ENCODE measurements at regions not wholly inside any gene's neighbourhood (a gene's known extent, or its start where the extent isn't known, plus 50 kb on each side); places are given as distances from the start of the nearest gene placed in this dataset.

- H3K4me1 ChIP-seq (ENCODE audit: control insufficient read depth in 2 of 2, insufficient read depth in 2 of 2, low read length in 1 of 2): peaks cover 0 to 3% of the 10 kb centered on the region in 2 donors
- no peak overlapping the region for H3K27ac ChIP-seq (ENCODE audit: low read depth in 2 of 2, low read length in 1 of 2)
- H3K9me3 ChIP-seq (ENCODE audit: control insufficient read depth in 2 of 2, insufficient read depth in 1 of 2, low read depth in 1 of 2, low read length in 1 of 2): no peaks in the 10 kb centered on the region
- no peak overlapping the region for H3K4me3 ChIP-seq (ENCODE audit: low read depth in 1 of 2, low read length in 2 of 2)
- H3K27me3 ChIP-seq (ENCODE audit: control insufficient read depth in 1 of 2, insufficient read depth in 2 of 2, low read length in 2 of 2): no peaks in the 10 kb centered on the region
- 80 to 93% methylated on average over 6 of the region's 6 CpGs for WGBS, 2 donors
- no peaks in the 10 kb centered on the region for H3K36me3 ChIP-seq (ENCODE audit: control insufficient read depth in 2 of 2, insufficient read depth in 2 of 2, low read length in 1 of 2)
Observed at GRCh38 chr9:679462-679861, 162.0 kb upstream of the DMRT1 start.

- WGBS, 2 donors: 49 to 64% methylated on average over 5 of the region's 5 CpGs
- no peaks in the 10 kb centered on the region for H3K27me3 ChIP-seq (ENCODE audit: control insufficient read depth in 1 of 2, insufficient read depth in 2 of 2, low read length in 2 of 2)
- no peaks in the 10 kb centered on the region for H3K9me3 ChIP-seq (ENCODE audit: control insufficient read depth in 2 of 2, insufficient read depth in 1 of 2, low read depth in 1 of 2, low read length in 1 of 2)
- peaks cover 0 to 3% of the 10 kb centered on the region in 2 donors for H3K4me1 ChIP-seq (ENCODE audit: control insufficient read depth in 2 of 2, insufficient read depth in 2 of 2, low read length in 1 of 2)
- no peaks in the 10 kb centered on the region for H3K36me3 ChIP-seq (ENCODE audit: control insufficient read depth in 2 of 2, insufficient read depth in 2 of 2, low read length in 1 of 2)
- no peak overlapping the region for H3K4me3 ChIP-seq (ENCODE audit: low read depth in 1 of 2, low read length in 2 of 2)
- H3K27ac ChIP-seq (ENCODE audit: low read depth in 2 of 2, low read length in 1 of 2): peak overlapping the region; percentile 55 to 73
Observed at GRCh38 chr9:680106-680505, 161.4 kb upstream of the DMRT1 start.

GRCh38 chr9:682633-683508 is 158.6 kb upstream of the DMRT1 start:
- H3K36me3 ChIP-seq (ENCODE audit: control insufficient read depth in 2 of 2, insufficient read depth in 2 of 2, low read length in 1 of 2): no peaks in the 10 kb centered on the region
- H3K27ac ChIP-seq (ENCODE audit: low read depth in 2 of 2, low read length in 1 of 2): peak overlapping the region; percentile 74 to 81
- peaks cover 0 to 4% of the 10 kb centered on the region in 2 donors for H3K4me1 ChIP-seq (ENCODE audit: control insufficient read depth in 2 of 2, insufficient read depth in 2 of 2, low read length in 1 of 2)
- H3K9me3 ChIP-seq (ENCODE audit: control insufficient read depth in 2 of 2, insufficient read depth in 1 of 2, low read depth in 1 of 2, low read length in 1 of 2): no peaks in the 10 kb centered on the region
- no peaks in the 10 kb centered on the region for H3K27me3 ChIP-seq (ENCODE audit: control insufficient read depth in 1 of 2, insufficient read depth in 2 of 2, low read length in 2 of 2)
- WGBS, 2 donors: 47 to 56% methylated on average over 12 of the region's 12 CpGs
- H3K4me3 ChIP-seq (ENCODE audit: low read depth in 1 of 2, low read length in 2 of 2): no peak overlapping the region

GRCh38 chr9:683509-684021 is 157.9 kb upstream of the DMRT1 start:
- 28 to 41% methylated on average over 2 of the region's 2 CpGs for WGBS, 2 donors
- no peaks in the 10 kb centered on the region for H3K36me3 ChIP-seq (ENCODE audit: control insufficient read depth in 2 of 2, insufficient read depth in 2 of 2, low read length in 1 of 2)
- H3K4me3 ChIP-seq (ENCODE audit: low read depth in 1 of 2, low read length in 2 of 2): no peak overlapping the region
- peaks cover 0 to 7% of the 10 kb centered on the region in 2 donors for H3K4me1 ChIP-seq (ENCODE audit: control insufficient read depth in 2 of 2, insufficient read depth in 2 of 2, low read length in 1 of 2)
- no peaks in the 10 kb centered on the region for H3K27me3 ChIP-seq (ENCODE audit: control insufficient read depth in 1 of 2, insufficient read depth in 2 of 2, low read length in 2 of 2)
- H3K27ac ChIP-seq (ENCODE audit: low read depth in 2 of 2, low read length in 1 of 2): peak overlapping the region; percentile 82 to 91
- no peaks in the 10 kb centered on the region for H3K9me3 ChIP-seq (ENCODE audit: control insufficient read depth in 2 of 2, insufficient read depth in 1 of 2, low read depth in 1 of 2, low read length in 1 of 2)

GRCh38 chr9:684054-684890 is 157.2 kb upstream of the DMRT1 start:
- peaks cover 0 to 8% of the 10 kb centered on the region in 2 donors for H3K4me1 ChIP-seq (ENCODE audit: control insufficient read depth in 2 of 2, insufficient read depth in 2 of 2, low read length in 1 of 2)
- H3K36me3 ChIP-seq (ENCODE audit: control insufficient read depth in 2 of 2, insufficient read depth in 2 of 2, low read length in 1 of 2): no peaks in the 10 kb centered on the region
- H3K27me3 ChIP-seq (ENCODE audit: control insufficient read depth in 1 of 2, insufficient read depth in 2 of 2, low read length in 2 of 2): no peaks in the 10 kb centered on the region
- no peaks in the 10 kb centered on the region for H3K9me3 ChIP-seq (ENCODE audit: control insufficient read depth in 2 of 2, insufficient read depth in 1 of 2, low read depth in 1 of 2, low read length in 1 of 2)
- peak overlapping the region; percentile 82 to 91 for H3K27ac ChIP-seq (ENCODE audit: low read depth in 2 of 2, low read length in 1 of 2)
- WGBS, 2 donors: 25 to 34% methylated on average over 9 of the region's 9 CpGs
- peak overlapping the region; percentile 10 to 49 for H3K4me3 ChIP-seq (ENCODE audit: low read depth in 1 of 2, low read length in 2 of 2)

- Histone ChIP-seq H3K36me3 (ENCODE audit: control insufficient read depth in 2 of 2, insufficient read depth in 2 of 2, low read length in 1 of 2) (no peaks in the 10 kb centered on the region), H3K9me3 (ENCODE audit: control insufficient read depth in 2 of 2, insufficient read depth in 1 of 2, low read depth in 1 of 2, low read length in 1 of 2) (no peaks in the 10 kb centered on the region), H3K27me3 (ENCODE audit: control insufficient read depth in 1 of 2, insufficient read depth in 2 of 2, low read length in 2 of 2) (no peaks in the 10 kb centered on the region), H3K4me3 (ENCODE audit: low read depth in 1 of 2, low read length in 2 of 2) (peak overlapping the region in 1 of 2 donors; percentile 49), H3K27ac (ENCODE audit: low read depth in 2 of 2, low read length in 1 of 2) (peak overlapping the region; percentile 76 to 91), H3K4me1 (ENCODE audit: control insufficient read depth in 2 of 2, insufficient read depth in 2 of 2, low read length in 1 of 2) (peaks cover 0 to 8% of the 10 kb centered on the region in 2 donors)
- WGBS, 2 donors: 18 to 31% methylated on average over 4 of the region's 4 CpGs
Observed at GRCh38 chr9:684941-685340, 156.6 kb upstream of the DMRT1 start.

- peak overlapping the region; percentile 83 to 92 for H3K27ac ChIP-seq (ENCODE audit: low read depth in 2 of 2, low read length in 1 of 2)
Observed at GRCh38 chr9:686321-686813, 155.1 kb upstream of the DMRT1 start.

GRCh38 chr9:687034-687785 is 154.3 kb upstream of the DMRT1 start:
- H3K27me3 ChIP-seq (ENCODE audit: control insufficient read depth in 1 of 2, insufficient read depth in 2 of 2, low read length in 2 of 2): no peaks in the 10 kb centered on the region
- H3K36me3 ChIP-seq (ENCODE audit: control insufficient read depth in 2 of 2, insufficient read depth in 2 of 2, low read length in 1 of 2): no peaks in the 10 kb centered on the region
- peaks cover 0 to 8% of the 10 kb centered on the region in 2 donors for H3K4me1 ChIP-seq (ENCODE audit: control insufficient read depth in 2 of 2, insufficient read depth in 2 of 2, low read length in 1 of 2)
- peak overlapping the region in 1 of 2 donors; percentile 43 for H3K4me3 ChIP-seq (ENCODE audit: low read depth in 1 of 2, low read length in 2 of 2)
- peak overlapping the region; percentile 83 to 92 for H3K27ac ChIP-seq (ENCODE audit: low read depth in 2 of 2, low read length in 1 of 2)
- H3K9me3 ChIP-seq (ENCODE audit: control insufficient read depth in 2 of 2, insufficient read depth in 1 of 2, low read depth in 1 of 2, low read length in 1 of 2): no peaks in the 10 kb centered on the region
- WGBS, 2 donors: 92 to 93% methylated on average over 4 of the region's 4 CpGs

More at GRCh38 chr9:686321-686813, 155.1 kb upstream of the DMRT1 start:
- no peaks in the 10 kb centered on the region for H3K36me3 ChIP-seq (ENCODE audit: control insufficient read depth in 2 of 2, insufficient read depth in 2 of 2, low read length in 1 of 2)
- H3K9me3 ChIP-seq (ENCODE audit: control insufficient read depth in 2 of 2, insufficient read depth in 1 of 2, low read depth in 1 of 2, low read length in 1 of 2): no peaks in the 10 kb centered on the region
- H3K4me3 ChIP-seq (ENCODE audit: low read depth in 1 of 2, low read length in 2 of 2): peak overlapping the region in 1 of 2 donors; percentile 43
- WGBS, 2 donors: 41 to 61% methylated on average over 7 of the region's 7 CpGs
- peaks cover 0 to 8% of the 10 kb centered on the region in 2 donors for H3K4me1 ChIP-seq (ENCODE audit: control insufficient read depth in 2 of 2, insufficient read depth in 2 of 2, low read length in 1 of 2)
- H3K27me3 ChIP-seq (ENCODE audit: control insufficient read depth in 1 of 2, insufficient read depth in 2 of 2, low read length in 2 of 2): no peaks in the 10 kb centered on the region

- Histone ChIP-seq H3K4me3 (ENCODE audit: low read depth in 1 of 2, low read length in 2 of 2) (peak overlapping the region; percentile 14 to 43), H3K27me3 (ENCODE audit: control insufficient read depth in 1 of 2, insufficient read depth in 2 of 2, low read length in 2 of 2) (no peaks in the 10 kb centered on the region), H3K36me3 (ENCODE audit: control insufficient read depth in 2 of 2, insufficient read depth in 2 of 2, low read length in 1 of 2) (no peaks in the 10 kb centered on the region), H3K27ac (ENCODE audit: low read depth in 2 of 2, low read length in 1 of 2) (peak overlapping the region; percentile 78 to 83), H3K4me1 (ENCODE audit: control insufficient read depth in 2 of 2, insufficient read depth in 2 of 2, low read length in 1 of 2) (peaks cover 0 to 5% of the 10 kb centered on the region in 2 donors), H3K9me3 (ENCODE audit: control insufficient read depth in 2 of 2, insufficient read depth in 1 of 2, low read depth in 1 of 2, low read length in 1 of 2) (no peaks in the 10 kb centered on the region)
- 75 to 88% methylated on average over 4 of the region's 4 CpGs for WGBS, 2 donors
Observed at GRCh38 chr9:687994-688393, 153.5 kb upstream of the DMRT1 start.

Measured in esophagus (tissue), 2 donors.